ENCODE measurements at regions not wholly inside any gene's neighbourhood (a gene's known extent, or its start where the extent isn't known, plus 50 kb on each side); places are given as distances from the start of the nearest gene placed in this dataset.

DNA sequence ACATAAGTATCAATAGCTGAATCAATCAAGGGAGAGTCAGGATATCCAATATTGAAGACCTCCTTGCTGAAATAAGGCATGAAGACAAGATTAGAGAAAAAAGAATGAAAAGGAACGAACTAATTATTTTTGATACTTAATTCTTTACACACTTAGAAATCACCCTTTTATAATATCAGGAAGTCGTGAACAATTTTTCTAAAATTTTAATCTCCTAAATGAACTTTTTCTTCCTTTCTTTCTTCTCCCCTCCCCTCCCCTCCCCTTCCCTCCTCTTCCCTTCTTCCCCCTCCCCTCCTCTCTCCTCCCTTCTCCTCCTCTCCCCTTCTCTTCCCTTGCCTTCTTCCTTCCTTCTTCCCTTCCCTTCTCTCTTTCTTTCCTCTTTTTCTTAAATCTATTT lies 872.1 kb upstream of the PCDH10 start:
- FAIRE-seq = no peak
- no peak for DNase-seq (ENCODE audit: insufficient read length, low spot score)
- TF ChIP-seq POLR2AphosphoS5 (IDR thresholded peaks at IDR 0.05; ENCODE audit: low read depth, low read length) (no peak), POLR2A (IDR thresholded peaks at IDR 0.05; ENCODE audit: low read depth, low read length) (no peak), TAF1 (IDR thresholded peaks at IDR 0.05; ENCODE audit: low read depth, low read length) (no peak), POU2F2 (IDR thresholded peaks at IDR 0.05; ENCODE audit: low read depth, low read length) (no peak), PAX5 (IDR thresholded peaks at IDR 0.05; ENCODE audit: insufficient read depth, low read length, severe bottlenecking) (no peak), SPI1 (IDR thresholded peaks at IDR 0.05; ENCODE audit: low read depth, low read length) (no peak)

DNA sequence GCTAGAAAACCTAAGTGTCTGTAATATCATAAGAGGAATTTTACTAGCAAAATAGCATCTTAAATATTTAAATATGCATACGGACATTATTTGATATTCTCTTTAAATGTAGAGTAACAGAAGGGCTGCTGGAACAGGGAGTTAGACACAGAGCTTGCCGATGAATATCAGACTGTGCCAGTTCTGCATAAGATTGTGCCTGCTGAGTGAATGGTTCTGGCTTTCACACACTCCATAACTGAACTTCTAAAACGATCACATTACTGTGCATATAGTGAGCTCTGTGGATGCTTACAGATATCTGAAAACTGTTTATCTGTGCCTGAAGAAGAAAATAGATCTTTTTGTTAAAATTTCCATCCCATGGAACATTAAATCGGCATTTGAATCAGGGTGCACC lies 867.4 kb upstream of the PCDH10 start:
- TF ChIP-seq SPI1 (IDR thresholded peaks at IDR 0.05; ENCODE audit: low read depth, low read length) = no peak
- no peak for TF ChIP-seq PAX5 (IDR thresholded peaks at IDR 0.05; ENCODE audit: insufficient read depth, low read length, severe bottlenecking)
- TF ChIP-seq POLR2A (IDR thresholded peaks at IDR 0.05; ENCODE audit: low read depth, low read length) = no peak
- TF ChIP-seq TAF1 (IDR thresholded peaks at IDR 0.05; ENCODE audit: low read depth, low read length) = no peak
- no peak for TF ChIP-seq POU2F2 (IDR thresholded peaks at IDR 0.05; ENCODE audit: low read depth, low read length)
- no peak for TF ChIP-seq POLR2AphosphoS5 (IDR thresholded peaks at IDR 0.05; ENCODE audit: low read depth, low read length)
- no peak for DNase-seq (ENCODE audit: insufficient read length, low spot score)
- no peak for FAIRE-seq

DNA sequence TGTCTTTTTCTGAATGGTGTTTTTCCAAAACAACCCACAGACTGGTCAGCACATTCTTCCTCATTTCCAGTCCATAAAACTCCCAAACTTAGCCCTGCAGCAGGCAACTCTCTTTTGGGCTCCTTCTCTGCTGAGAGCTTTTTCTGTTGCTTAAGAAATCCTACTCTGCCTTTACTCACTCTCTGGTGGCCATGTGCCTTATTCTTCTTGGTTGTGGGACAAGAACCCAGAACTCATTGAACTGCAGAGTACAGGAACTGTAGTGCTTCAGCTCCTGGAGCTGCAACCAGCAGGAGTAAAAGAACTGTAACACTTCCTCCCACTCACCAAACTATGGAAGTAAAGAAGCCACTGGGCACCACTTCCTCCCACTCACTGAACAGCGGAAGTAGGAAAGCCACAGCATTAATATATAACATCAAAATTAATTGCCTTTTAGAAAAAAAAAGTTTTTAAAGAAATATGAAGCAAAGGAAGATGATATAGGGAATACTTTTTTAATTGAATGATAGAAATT lies 864.1 kb upstream of the PCDH10 start:
- FAIRE-seq (no peak), DNase-seq (ENCODE audit: insufficient read length, low spot score) (no peak)
- TF ChIP-seq PAX5 (IDR thresholded peaks at IDR 0.05; ENCODE audit: insufficient read depth, low read length, severe bottlenecking) (no peak), TAF1 (IDR thresholded peaks at IDR 0.05; ENCODE audit: low read depth, low read length) (no peak), POLR2AphosphoS5 (IDR thresholded peaks at IDR 0.05; ENCODE audit: low read depth, low read length) (no peak), POU2F2 (IDR thresholded peaks at IDR 0.05; ENCODE audit: low read depth, low read length) (no peak), POLR2A (IDR thresholded peaks at IDR 0.05; ENCODE audit: low read depth, low read length) (no peak), SPI1 (IDR thresholded peaks at IDR 0.05; ENCODE audit: low read depth, low read length) (no peak)

DNA sequence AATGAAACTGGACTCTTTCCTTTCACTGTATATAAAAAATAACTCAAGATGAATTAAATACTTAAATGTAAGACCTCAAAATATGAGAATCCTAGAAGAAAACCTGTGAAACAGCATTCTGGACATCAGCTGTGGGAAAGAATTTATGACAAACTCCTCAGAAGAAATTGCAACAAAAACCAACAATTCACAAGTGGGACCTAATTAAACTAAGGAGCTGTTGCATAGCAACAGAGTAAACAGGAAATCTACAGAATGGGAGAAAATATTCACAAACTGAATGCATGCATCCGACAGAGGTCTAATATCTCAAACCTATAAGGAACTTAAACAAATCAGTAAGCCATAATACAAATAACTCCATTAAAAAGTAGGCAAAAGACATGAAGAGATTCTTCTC lies 851.7 kb upstream of the PCDH10 start:
- no peak for DNase-seq (ENCODE audit: insufficient read length, low spot score)
- FAIRE-seq = no peak
- TF ChIP-seq SPI1 (IDR thresholded peaks at IDR 0.05; ENCODE audit: low read depth, low read length) (no peak), POU2F2 (IDR thresholded peaks at IDR 0.05; ENCODE audit: low read depth, low read length) (no peak), PAX5 (IDR thresholded peaks at IDR 0.05; ENCODE audit: insufficient read depth, low read length, severe bottlenecking) (no peak), POLR2A (IDR thresholded peaks at IDR 0.05; ENCODE audit: low read depth, low read length) (no peak), POLR2AphosphoS5 (IDR thresholded peaks at IDR 0.05; ENCODE audit: low read depth, low read length) (no peak), TAF1 (IDR thresholded peaks at IDR 0.05; ENCODE audit: low read depth, low read length) (no peak)

DNA sequence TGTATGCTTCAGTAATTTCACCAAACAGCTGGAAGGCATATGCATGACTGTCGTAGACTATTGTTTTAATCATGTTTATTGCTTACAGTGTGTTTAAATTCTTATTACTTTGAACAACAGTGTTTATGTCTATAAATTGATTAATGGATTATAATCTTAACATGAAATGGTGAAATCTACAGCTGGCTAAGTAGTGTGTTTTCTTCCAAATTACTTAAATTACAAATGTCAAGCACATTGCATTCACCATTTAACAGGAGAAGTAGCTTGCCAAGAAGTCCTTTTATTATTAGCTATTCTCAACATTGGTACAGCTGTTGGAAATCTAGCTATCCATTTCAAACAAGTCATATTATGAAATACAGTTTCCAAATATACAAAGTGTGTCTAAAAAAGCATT lies 849.3 kb upstream of the PCDH10 start:
- no peak for TF ChIP-seq SPI1 (IDR thresholded peaks at IDR 0.05; ENCODE audit: low read depth, low read length)
- no peak for TF ChIP-seq PAX5 (IDR thresholded peaks at IDR 0.05; ENCODE audit: insufficient read depth, low read length, severe bottlenecking)
- no peak for TF ChIP-seq POLR2AphosphoS5 (IDR thresholded peaks at IDR 0.05; ENCODE audit: low read depth, low read length)
- no peak for TF ChIP-seq POU2F2 (IDR thresholded peaks at IDR 0.05; ENCODE audit: low read depth, low read length)
- TF ChIP-seq TAF1 (IDR thresholded peaks at IDR 0.05; ENCODE audit: low read depth, low read length) = no peak
- no peak for TF ChIP-seq POLR2A (IDR thresholded peaks at IDR 0.05; ENCODE audit: low read depth, low read length)
- FAIRE-seq (no peak), DNase-seq (ENCODE audit: insufficient read length, low spot score) (no peak)

DNA sequence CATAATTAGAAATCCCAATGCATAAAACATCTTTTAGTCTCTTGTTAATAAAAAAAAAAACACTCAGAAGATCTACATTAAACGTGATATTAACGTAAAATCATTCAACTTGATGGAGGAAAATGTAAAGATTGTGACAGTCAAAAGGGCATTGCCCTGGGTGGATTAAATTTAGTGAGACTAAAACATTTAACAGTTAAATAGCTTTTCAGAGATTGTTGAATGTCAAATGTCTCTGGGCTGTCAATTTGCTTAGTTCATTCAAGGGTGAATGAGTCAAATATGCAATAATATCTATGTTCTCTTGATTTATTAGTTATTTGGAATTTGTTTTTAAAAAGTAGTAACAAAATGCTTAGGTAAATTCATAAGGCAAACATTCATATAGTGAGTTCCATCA lies 836.6 kb upstream of the PCDH10 start:
- FAIRE-seq = no peak
- TF ChIP-seq SPI1 (IDR thresholded peaks at IDR 0.05; ENCODE audit: low read depth, low read length) = no peak
- TF ChIP-seq POU2F2 (IDR thresholded peaks at IDR 0.05; ENCODE audit: low read depth, low read length) = no peak
- TF ChIP-seq TAF1 (IDR thresholded peaks at IDR 0.05; ENCODE audit: low read depth, low read length) = no peak
- TF ChIP-seq POLR2A (IDR thresholded peaks at IDR 0.05; ENCODE audit: low read depth, low read length) = no peak
- no peak for TF ChIP-seq PAX5 (IDR thresholded peaks at IDR 0.05; ENCODE audit: insufficient read depth, low read length, severe bottlenecking)
- no peak for TF ChIP-seq POLR2AphosphoS5 (IDR thresholded peaks at IDR 0.05; ENCODE audit: low read depth, low read length)
- no peak for DNase-seq (ENCODE audit: insufficient read length, low spot score)

DNA sequence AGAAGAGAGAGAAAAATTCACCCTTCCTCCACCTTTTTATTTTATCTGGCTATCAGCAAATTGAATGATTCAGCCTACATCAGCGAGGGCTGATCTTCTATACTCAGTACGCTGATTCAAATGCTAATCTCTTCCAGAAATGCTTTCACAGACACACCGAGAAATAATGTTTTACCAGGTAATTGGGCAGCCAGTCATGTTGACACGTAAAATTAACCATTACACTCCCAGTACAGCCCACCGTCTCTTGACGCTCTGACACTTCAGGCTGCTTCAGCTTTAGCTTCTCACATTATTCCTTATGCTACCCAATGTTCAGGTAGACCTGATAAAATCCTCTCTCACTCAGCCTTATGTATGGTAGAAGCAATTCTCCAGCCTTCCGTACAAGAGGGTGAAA lies 835.2 kb upstream of the PCDH10 start:
- TF ChIP-seq POLR2A (IDR thresholded peaks at IDR 0.05; ENCODE audit: low read depth, low read length) = no peak
- no peak for TF ChIP-seq POU2F2 (IDR thresholded peaks at IDR 0.05; ENCODE audit: low read depth, low read length)
- TF ChIP-seq POLR2AphosphoS5 (IDR thresholded peaks at IDR 0.05; ENCODE audit: low read depth, low read length) = no peak
- FAIRE-seq (no peak), DNase-seq (ENCODE audit: insufficient read length, low spot score) (no peak)

DNA sequence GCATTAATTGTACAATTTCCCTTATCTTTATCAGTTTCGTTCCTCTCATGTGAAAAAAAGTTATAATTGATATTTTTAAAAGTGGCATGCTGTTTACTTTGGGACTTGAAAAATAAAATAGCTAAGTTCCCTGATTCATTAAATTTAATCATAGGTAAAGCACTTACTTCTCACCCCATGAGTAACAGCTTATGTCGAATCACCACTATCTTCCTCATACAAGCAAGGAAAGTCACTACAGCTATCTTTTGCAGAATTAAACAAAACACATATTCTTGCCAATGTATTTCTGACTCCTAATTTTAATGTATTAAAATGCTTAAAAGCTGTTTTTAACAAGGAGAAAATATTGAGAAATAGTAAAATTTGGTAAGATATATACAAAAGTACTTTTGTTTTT lies 832.4 kb upstream of the PCDH10 start:
- FAIRE-seq = no peak
- TF ChIP-seq POLR2A (IDR thresholded peaks at IDR 0.05; ENCODE audit: low read depth, low read length) (no peak), TAF1 (IDR thresholded peaks at IDR 0.05; ENCODE audit: low read depth, low read length) (no peak), PAX5 (IDR thresholded peaks at IDR 0.05; ENCODE audit: insufficient read depth, low read length, severe bottlenecking) (no peak), POLR2AphosphoS5 (IDR thresholded peaks at IDR 0.05; ENCODE audit: low read depth, low read length) (no peak), POU2F2 (IDR thresholded peaks at IDR 0.05; ENCODE audit: low read depth, low read length) (no peak), SPI1 (IDR thresholded peaks at IDR 0.05; ENCODE audit: low read depth, low read length) (no peak)
- DNase-seq (ENCODE audit: insufficient read length, low spot score) = no peak

DNA sequence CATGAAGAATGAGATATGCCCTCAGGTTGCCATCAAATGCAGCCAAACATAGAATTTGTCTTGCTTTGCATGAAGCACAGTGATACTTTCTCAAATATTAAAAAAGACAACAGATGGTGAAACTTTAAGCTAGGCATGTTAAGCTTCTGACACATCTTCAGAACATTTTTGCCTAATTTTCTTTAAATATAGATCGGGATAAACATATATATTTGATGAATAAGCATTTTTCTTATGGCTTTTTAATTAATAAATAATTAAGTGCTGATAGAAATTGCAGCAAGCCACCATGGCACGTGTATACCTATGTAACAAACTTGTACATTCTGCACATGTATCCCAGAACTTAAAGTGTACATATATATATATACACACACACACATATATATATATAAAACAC lies 831.2 kb upstream of the PCDH10 start:
- FAIRE-seq = no peak
- TF ChIP-seq PAX5 (IDR thresholded peaks at IDR 0.05; ENCODE audit: insufficient read depth, low read length, severe bottlenecking) (no peak), POLR2AphosphoS5 (IDR thresholded peaks at IDR 0.05; ENCODE audit: low read depth, low read length) (no peak), TAF1 (IDR thresholded peaks at IDR 0.05; ENCODE audit: low read depth, low read length) (no peak), SPI1 (IDR thresholded peaks at IDR 0.05; ENCODE audit: low read depth, low read length) (no peak), POU2F2 (IDR thresholded peaks at IDR 0.05; ENCODE audit: low read depth, low read length) (no peak), POLR2A (IDR thresholded peaks at IDR 0.05; ENCODE audit: low read depth, low read length) (no peak)

DNA sequence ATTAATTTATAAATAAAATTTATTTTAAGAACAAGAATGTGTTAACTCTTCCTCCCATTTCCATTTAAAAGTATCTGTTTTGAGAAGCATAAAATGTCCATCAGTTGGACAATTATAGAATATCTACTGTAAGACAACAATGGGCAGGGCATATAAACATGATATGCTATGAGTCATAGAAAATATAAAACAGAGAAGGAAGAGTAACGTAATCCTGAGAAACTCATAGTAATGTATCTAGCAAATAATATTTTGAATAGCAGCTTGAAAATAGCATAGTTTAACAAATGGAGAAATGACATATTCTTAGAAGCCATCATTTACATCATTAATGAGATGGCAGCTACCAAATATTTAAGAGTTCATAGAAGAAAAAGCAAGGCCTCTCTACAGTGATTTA lies 820.3 kb upstream of the PCDH10 start:
- DNase-seq (ENCODE audit: insufficient read length, low spot score) = no peak
- TF ChIP-seq TAF1 (IDR thresholded peaks at IDR 0.05; ENCODE audit: low read depth, low read length) = no peak
- TF ChIP-seq PAX5 (IDR thresholded peaks at IDR 0.05; ENCODE audit: insufficient read depth, low read length, severe bottlenecking) = no peak
- TF ChIP-seq POLR2AphosphoS5 (IDR thresholded peaks at IDR 0.05; ENCODE audit: low read depth, low read length) = no peak
- no peak for TF ChIP-seq SPI1 (IDR thresholded peaks at IDR 0.05; ENCODE audit: low read depth, low read length)
- no peak for TF ChIP-seq POU2F2 (IDR thresholded peaks at IDR 0.05; ENCODE audit: low read depth, low read length)
- TF ChIP-seq POLR2A (IDR thresholded peaks at IDR 0.05; ENCODE audit: low read depth, low read length) = no peak
- no peak for FAIRE-seq

More for the DNA sequence above, 831.2 kb upstream of the PCDH10 start:
- no peak for DNase-seq (ENCODE audit: insufficient read length, low spot score)

All from GM12891 (cell line).